ENCODE measurements at regions not wholly inside any gene's neighbourhood (a gene's known extent, or its start where the extent isn't known, plus 50 kb on each side); places are given as distances from the start of the nearest gene placed in this dataset.
"Not testable (repeated sequence)": the region's sequence is repeated elsewhere in the genome, so short reads cannot be mapped to it uniquely, and the experiment has no call there.

GRCh38 chr1:81244612-81245011 is 556.1 kb upstream of the ADGRL2 start:
- Histone ChIP-seq H3K18ac (ENCODE audit: extremely low read depth, low read length) (peak overlapping the region; percentile 90), H3K4me1 (replicated peaks in 1 of 4; ENCODE audit: control insufficient read depth in 3 of 4, insufficient read depth in 4 of 4, low read length in 3 of 4) (peaks cover 0 to 18% (median 1%) of the 10 kb centered on the region in 4 experiments; a peak in 3 of 7 replicates), H2BK12ac (ENCODE audit: low read depth, low read length) (peak overlapping the region; percentile 90; the same call in 1 of the 2 replicates), H3K79me2 (ENCODE audit: control insufficient read depth in 1 of 2, insufficient read depth in 2 of 2, low read length in 2 of 2) (peaks cover 0 to 10% of the 10 kb centered on the region in 2 experiments; a peak in 1 of 4 replicates), H2BK120ac (replicated peaks; ENCODE audit: low read depth, low read length) (peak overlapping the region; percentile 64), H2BK5ac (ENCODE audit: low read depth, low read length) (peak overlapping the region; percentile 97; the same call in 1 of the 2 replicates), H2BK20ac (ENCODE audit: low read length) (0 out of 2 replicates have a peak overlapping the region, but pooled peaks have one; percentile 4), H4K91ac (replicated peaks; ENCODE audit: insufficient read length, low read length) (peak overlapping the region; percentile 93), H3K36me3 (ENCODE audit: control insufficient read depth in 2 of 4, insufficient read depth in 4 of 4, low read length in 3 of 4) (peaks cover 0 to 18% (median 2%) of the 10 kb centered on the region in 4 experiments; a peak in 2 of 8 replicates)
- H3K14ac ChIP-seq (ENCODE audit: insufficient read length); DNase-seq (ENCODE audit: low read depth in 1 of 2, low spot score in 2 of 2); H3K4me3 ChIP-seq (ENCODE audit: extremely low read depth in 1 of 4, insufficient read depth in 2 of 4, low read depth in 3 of 4, low read length in 4 of 4); POLR2A ChIA-PET (ENCODE audit: partially characterized antibody); H3K9ac ChIP-seq (replicated peaks in 1 of 4; ENCODE audit: extremely low read depth in 1 of 4, low read depth in 3 of 4, low read length in 3 of 4); H3K56ac ChIP-seq (replicated peaks; ENCODE audit: insufficient read length, low read depth, low read length); H3K23me2 ChIP-seq (ENCODE audit: low read depth, low read length); H3K27ac ChIP-seq (ENCODE audit: low read depth, low read length); H3K9me3 ChIP-seq (ENCODE audit: insufficient read depth in 2 of 2, low read depth in 1 of 2, low read length in 1 of 2); H2BK15ac ChIP-seq (ENCODE audit: low read length); H3K27me3 ChIP-seq (replicated peaks in 1 of 4; ENCODE audit: control insufficient read depth in 3 of 4, extremely low read depth in 1 of 4, insufficient read depth in 3 of 4, low read length in 3 of 4); H4K20me1 ChIP-seq (replicated peaks in 1 of 2; ENCODE audit: control insufficient read depth in 1 of 2, insufficient read depth in 2 of 2, low read length in 2 of 2); H4K5ac ChIP-seq (ENCODE audit: insufficient read length, low read depth, low read length); H2AFZ ChIP-seq (ENCODE audit: low read length); FAIRE-seq; H3K23ac ChIP-seq (ENCODE audit: insufficient read length); H4K8ac ChIP-seq (ENCODE audit: extremely low read depth, insufficient read depth, low read length); H3K79me1 ChIP-seq (ENCODE audit: low read depth, low read length); H3K4me2 ChIP-seq (ENCODE audit: insufficient read depth in 1 of 2, low read depth in 2 of 2, low read length in 2 of 2); H3K4ac ChIP-seq (replicated peaks; ENCODE audit: insufficient read length, low read depth, low read length); H2AK5ac ChIP-seq (ENCODE audit: low read depth, low read length): not testable (repeated sequence)
- CTCF ChIA-PET (ENCODE audit: partially characterized antibody) = interaction anchor here (0.9 kb wide), 1 partner anchor 197 kb away, joined by 3 read pairs; no protein-coding TSS in a partner anchor
- WGBS, 2 experiments (ENCODE audit: extremely low coverage in 1 of 2, insufficient coverage in 1 of 2, insufficient read length in 1 of 2, insufficient replicate concordance in 2 of 2, low coverage in 1 of 2, low lambda C conversion rate in 2 of 2, missing lambda C conversion rate in 1 of 2) = 83% methylated on average over 3 of the region's 3 CpGs; no CpG with 5 or more reads in 1 of the 2 experiments

Data from H1 (cell line).